ENCODE measurements at regions not wholly inside any gene's neighbourhood (a gene's known extent, or its start where the extent isn't known, plus 50 kb on each side); places are given as distances from the start of the nearest gene placed in this dataset.

DNA sequence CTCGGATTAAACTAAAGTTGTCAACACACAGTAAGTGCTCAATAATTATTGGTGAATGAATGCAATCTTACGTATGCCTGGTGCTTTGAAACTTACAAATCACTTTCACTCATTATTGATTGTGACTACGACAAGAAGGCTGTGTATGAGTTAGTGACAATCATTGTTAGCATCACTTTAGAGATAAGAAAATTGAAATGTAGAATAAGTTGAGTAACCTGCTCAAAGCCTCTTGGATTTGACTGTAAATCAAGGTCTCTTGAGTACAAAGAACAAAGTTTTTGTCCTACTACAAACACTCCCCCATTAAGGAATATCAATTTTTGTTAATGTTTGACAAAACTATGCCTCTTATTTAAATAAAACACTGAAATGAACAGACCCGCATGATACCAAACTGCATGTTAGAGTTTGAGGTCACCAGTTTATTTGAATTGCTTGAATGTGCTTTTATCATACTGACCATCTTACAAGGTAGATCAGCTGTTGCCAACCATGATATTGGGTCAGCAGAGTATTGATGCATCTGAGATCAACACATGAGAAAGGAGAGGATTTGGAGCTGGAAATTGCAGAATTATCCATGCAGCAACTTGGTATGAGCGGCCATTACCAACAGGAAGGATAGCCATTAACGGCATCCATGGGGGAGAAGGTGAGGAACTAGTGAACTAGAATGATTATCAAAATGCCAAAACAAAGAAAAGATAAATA lies 142.1 kb downstream of the IRS1 start (continued):
- TF ChIP-seq, protein P1, sequence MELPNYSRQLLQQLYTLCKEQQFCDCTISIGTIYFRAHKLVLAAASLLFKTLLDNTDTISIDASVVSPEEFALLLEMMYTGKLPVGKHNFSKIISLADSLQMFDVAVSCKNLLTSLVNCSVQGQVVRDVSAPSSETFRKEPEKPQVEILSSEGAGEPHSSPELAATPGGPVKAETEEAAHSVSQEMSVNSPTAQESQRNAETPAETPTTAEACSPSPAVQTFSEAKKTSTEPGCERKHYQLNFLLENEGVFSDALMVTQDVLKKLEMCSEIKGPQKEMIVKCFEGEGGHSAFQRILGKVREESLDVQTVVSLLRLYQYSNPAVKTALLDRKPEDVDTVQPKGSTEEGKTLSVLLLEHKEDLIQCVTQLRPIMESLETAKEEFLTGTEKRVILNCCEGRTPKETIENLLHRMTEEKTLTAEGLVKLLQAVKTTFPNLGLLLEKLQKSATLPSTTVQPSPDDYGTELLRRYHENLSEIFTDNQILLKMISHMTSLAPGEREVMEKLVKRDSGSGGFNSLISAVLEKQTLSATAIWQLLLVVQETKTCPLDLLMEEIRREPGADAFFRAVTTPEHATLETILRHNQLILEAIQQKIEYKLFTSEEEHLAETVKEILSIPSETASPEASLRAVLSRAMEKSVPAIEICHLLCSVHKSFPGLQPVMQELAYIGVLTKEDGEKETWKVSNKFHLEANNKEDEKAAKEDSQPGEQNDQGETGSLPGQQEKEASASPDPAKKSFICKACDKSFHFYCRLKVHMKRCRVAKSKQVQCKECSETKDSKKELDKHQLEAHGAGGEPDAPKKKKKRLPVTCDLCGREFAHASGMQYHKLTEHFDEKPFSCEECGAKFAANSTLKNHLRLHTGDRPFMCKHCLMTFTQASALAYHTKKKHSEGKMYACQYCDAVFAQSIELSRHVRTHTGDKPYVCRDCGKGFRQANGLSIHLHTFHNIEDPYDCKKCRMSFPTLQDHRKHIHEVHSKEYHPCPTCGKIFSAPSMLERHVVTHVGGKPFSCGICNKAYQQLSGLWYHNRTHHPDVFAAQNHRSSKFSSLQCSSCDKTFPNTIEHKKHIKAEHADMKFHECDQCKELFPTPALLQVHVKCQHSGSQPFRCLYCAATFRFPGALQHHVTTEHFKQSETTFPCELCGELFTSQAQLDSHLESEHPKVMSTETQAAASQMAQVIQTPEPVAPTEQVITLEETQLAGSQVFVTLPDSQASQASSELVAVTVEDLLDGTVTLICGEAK (IDR thresholded peaks at IDR 0.05): no peak
- TF ChIP-seq, protein P1 (CRISPR knock-in tag; IDR thresholded peaks at IDR 0.05): no peak; the same call in 1 of the 2 replicates
- TF ChIP-seq, protein P2, sequence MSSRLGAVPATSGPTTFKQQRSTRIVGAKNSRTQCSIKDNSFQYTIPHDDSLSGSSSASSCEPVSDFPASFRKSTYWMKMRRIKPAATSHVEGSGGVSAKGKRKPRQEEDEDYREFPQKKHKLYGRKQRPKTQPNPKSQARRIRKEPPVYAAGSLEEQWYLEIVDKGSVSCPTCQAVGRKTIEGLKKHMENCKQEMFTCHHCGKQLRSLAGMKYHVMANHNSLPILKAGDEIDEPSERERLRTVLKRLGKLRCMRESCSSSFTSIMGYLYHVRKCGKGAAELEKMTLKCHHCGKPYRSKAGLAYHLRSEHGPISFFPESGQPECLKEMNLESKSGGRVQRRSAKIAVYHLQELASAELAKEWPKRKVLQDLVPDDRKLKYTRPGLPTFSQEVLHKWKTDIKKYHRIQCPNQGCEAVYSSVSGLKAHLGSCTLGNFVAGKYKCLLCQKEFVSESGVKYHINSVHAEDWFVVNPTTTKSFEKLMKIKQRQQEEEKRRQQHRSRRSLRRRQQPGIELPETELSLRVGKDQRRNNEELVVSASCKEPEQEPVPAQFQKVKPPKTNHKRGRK (CRISPR knock-in tag; IDR thresholded peaks at IDR 0.05): no peak
- TF ChIP-seq, protein P3, sequence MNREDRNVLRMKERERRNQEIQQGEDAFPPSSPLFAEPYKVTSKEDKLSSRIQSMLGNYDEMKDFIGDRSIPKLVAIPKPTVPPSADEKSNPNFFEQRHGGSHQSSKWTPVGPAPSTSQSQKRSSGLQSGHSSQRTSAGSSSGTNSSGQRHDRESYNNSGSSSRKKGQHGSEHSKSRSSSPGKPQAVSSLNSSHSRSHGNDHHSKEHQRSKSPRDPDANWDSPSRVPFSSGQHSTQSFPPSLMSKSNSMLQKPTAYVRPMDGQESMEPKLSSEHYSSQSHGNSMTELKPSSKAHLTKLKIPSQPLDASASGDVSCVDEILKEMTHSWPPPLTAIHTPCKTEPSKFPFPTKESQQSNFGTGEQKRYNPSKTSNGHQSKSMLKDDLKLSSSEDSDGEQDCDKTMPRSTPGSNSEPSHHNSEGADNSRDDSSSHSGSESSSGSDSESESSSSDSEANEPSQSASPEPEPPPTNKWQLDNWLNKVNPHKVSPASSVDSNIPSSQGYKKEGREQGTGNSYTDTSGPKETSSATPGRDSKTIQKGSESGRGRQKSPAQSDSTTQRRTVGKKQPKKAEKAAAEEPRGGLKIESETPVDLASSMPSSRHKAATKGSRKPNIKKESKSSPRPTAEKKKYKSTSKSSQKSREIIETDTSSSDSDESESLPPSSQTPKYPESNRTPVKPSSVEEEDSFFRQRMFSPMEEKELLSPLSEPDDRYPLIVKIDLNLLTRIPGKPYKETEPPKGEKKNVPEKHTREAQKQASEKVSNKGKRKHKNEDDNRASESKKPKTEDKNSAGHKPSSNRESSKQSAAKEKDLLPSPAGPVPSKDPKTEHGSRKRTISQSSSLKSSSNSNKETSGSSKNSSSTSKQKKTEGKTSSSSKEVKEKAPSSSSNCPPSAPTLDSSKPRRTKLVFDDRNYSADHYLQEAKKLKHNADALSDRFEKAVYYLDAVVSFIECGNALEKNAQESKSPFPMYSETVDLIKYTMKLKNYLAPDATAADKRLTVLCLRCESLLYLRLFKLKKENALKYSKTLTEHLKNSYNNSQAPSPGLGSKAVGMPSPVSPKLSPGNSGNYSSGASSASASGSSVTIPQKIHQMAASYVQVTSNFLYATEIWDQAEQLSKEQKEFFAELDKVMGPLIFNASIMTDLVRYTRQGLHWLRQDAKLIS (CRISPR knock-in tag; IDR thresholded peaks at IDR 0.05): no peak
- TF ChIP-seq JARID2 (CRISPR knock-in tag; IDR thresholded peaks at IDR 0.05; ENCODE audit: insufficient replicate concordance) (no peak), PHF20 (CRISPR knock-in tag; IDR thresholded peaks at IDR 0.05) (no peak), TBP (CRISPR knock-in tag; IDR thresholded peaks at IDR 0.05) (no peak), TEF (CRISPR knock-in tag; IDR thresholded peaks at IDR 0.05) (no peak)
- TF ChIP-seq, protein P4, sequence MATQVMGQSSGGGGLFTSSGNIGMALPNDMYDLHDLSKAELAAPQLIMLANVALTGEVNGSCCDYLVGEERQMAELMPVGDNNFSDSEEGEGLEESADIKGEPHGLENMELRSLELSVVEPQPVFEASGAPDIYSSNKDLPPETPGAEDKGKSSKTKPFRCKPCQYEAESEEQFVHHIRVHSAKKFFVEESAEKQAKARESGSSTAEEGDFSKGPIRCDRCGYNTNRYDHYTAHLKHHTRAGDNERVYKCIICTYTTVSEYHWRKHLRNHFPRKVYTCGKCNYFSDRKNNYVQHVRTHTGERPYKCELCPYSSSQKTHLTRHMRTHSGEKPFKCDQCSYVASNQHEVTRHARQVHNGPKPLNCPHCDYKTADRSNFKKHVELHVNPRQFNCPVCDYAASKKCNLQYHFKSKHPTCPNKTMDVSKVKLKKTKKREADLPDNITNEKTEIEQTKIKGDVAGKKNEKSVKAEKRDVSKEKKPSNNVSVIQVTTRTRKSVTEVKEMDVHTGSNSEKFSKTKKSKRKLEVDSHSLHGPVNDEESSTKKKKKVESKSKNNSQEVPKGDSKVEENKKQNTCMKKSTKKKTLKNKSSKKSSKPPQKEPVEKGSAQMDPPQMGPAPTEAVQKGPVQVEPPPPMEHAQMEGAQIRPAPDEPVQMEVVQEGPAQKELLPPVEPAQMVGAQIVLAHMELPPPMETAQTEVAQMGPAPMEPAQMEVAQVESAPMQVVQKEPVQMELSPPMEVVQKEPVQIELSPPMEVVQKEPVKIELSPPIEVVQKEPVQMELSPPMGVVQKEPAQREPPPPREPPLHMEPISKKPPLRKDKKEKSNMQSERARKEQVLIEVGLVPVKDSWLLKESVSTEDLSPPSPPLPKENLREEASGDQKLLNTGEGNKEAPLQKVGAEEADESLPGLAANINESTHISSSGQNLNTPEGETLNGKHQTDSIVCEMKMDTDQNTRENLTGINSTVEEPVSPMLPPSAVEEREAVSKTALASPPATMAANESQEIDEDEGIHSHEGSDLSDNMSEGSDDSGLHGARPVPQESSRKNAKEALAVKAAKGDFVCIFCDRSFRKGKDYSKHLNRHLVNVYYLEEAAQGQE (IDR thresholded peaks at IDR 0.05; ENCODE audit: borderline replicate concordance in 1 of 2, low read depth in 1 of 2, low read length in 2 of 2): no peak; a peak in 1 of 4 replicates
